DND-41 (cell line): ENCODE measurements at regions not wholly inside any gene's neighbourhood (a gene's known extent, or its start where the extent isn't known, plus 50 kb on each side); places are given as distances from the start of the nearest gene placed in this dataset.

Source experiments
- ATAC-seq: fragments of 200-7000 bp; cut with Tn5 transposase; 3 replicates; pipeline ENCODE4 v1.9.1; 2021; ENCODE audit warnings: low read depth; ENCODE audit not compliant: insufficient read depth
- DNase-seq: peaks from one replicate; pipeline ENCODE4 v3.0.0-alpha.2; 2020
- H2AFZ ChIP-seq: 2 replicates; pipeline ENCODE4 v1.6.0; 2012; ENCODE audit warnings: low read depth, low read length
- H3K27ac ChIP-seq: 2 replicates; pipeline ENCODE4 v1.5.1; 2012; ENCODE audit warnings: low read length, inconsistent platforms
- H3K27me3 ChIP-seq: fragments of 200-600 bp; sonication (generic); 2 replicates; pipeline ENCODE4 v1.6.0; 2012; ENCODE audit warnings: low read length, mild to moderate bottlenecking, inconsistent platforms; ENCODE audit not compliant: insufficient read depth, poor library complexity
- H3K36me3 ChIP-seq: 2 replicates; pipeline ENCODE4 v1.5.1; 2012; ENCODE audit warnings: low read length, inconsistent platforms; ENCODE audit not compliant: insufficient read depth
- H3K4me1 ChIP-seq: 2 replicates; pipeline ENCODE4 v1.5.1; 2012; ENCODE audit warnings: mild to moderate bottlenecking, low read length; ENCODE audit not compliant: insufficient read depth
- H3K4me2 ChIP-seq: 2 replicates; pipeline ENCODE4 v1.6.0; 2012; ENCODE audit warnings: mild to moderate bottlenecking, moderate library complexity, low read length, inconsistent platforms; ENCODE audit not compliant: insufficient read depth
- H3K4me3 ChIP-seq, 2 experiments: fragments of 200-600 bp in 1 of 2; shearing (Covaris generic) in 1 of 2; 2 replicates each; pipeline ENCODE4 v1.5.1; 2012 to 2016; ENCODE audit warnings: inconsistent platforms in 2 of 2, low read length in 2 of 2, mild to moderate bottlenecking in 2 of 2, low read depth in 1 of 2, moderate library complexity in 1 of 2
- H3K79me2 ChIP-seq: 2 replicates; pipeline ENCODE4 v1.6.0; 2012; ENCODE audit warnings: low read length, inconsistent platforms; ENCODE audit not compliant: insufficient read depth
- H3K9ac ChIP-seq: 2 replicates; pipeline ENCODE4 v1.6.0; 2012; ENCODE audit warnings: low read depth, mild to moderate bottlenecking, inconsistent platforms, low read length, moderate library complexity
- H3K9me3 ChIP-seq: 2 replicates; pipeline ENCODE4 v1.5.1; 2012; ENCODE audit warnings: low read length, moderate library complexity, mild to moderate bottlenecking, inconsistent platforms; ENCODE audit not compliant: insufficient read depth, severe bottlenecking
- H4K20me1 ChIP-seq: 2 replicates; pipeline ENCODE4 v1.6.0; 2012; ENCODE audit warnings: low read length; ENCODE audit not compliant: insufficient read depth
- CTCF ChIP-seq: IDR thresholded peaks from 2 replicates; pipeline ENCODE4 v1.5.1; 2012; ENCODE audit warnings: borderline replicate concordance, low read length, moderate library complexity, mild to moderate bottlenecking; ENCODE audit not compliant: poor library complexity, severe bottlenecking; ENCODE audit errors: extremely low read depth
- EZH2 ChIP-seq: IDR thresholded peaks from 3 replicates; pipeline ENCODE4 v1.6.1; 2012; ENCODE audit warnings: borderline replicate concordance, low read depth, mild to moderate bottlenecking, moderate library complexity, low read length, inconsistent platforms; ENCODE audit not compliant: severe bottlenecking

DNA sequence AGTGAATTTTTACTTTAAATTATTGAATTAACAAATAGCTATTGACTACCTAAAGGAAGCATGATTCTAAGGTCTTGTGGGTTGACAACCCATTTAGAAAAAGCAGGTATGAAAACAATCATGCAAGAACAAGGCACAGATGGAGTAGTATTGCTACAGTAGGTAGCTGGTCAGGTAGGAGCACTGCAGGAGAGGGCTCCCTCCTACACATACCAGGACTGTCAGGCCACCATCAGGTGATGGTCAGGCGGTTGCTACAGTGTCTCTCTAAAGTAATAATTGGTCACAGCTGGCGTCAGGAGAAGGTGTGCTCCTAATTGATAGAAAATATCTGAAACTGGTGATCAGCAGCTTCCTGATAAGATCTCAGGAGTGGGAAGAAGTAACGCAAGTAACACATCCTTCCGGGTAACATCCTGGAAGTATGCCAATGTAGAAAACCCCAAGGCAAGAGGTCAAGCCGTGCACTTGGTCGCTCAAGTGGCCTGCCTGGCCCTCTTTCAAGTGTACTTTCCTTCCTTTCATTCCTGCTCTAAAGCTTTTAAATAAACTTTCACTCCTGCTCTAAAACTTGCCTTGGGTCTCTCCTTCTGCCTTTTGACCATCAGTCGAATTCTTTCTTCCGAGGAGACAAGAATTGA, 486.5 kb downstream of the TMEM114 start:
- Histone ChIP-seq H3K27ac (no peak overlapping the region), H3K27me3 (no peaks in the 10 kb centered on the region), H3K4me2 (no peak overlapping the region), H3K4me1 (no peaks in the 10 kb centered on the region), H2AFZ (no peak overlapping the region), H4K20me1 (no peaks in the 10 kb centered on the region), H3K79me2 (no peaks in the 10 kb centered on the region), H3K36me3 (no peaks in the 10 kb centered on the region), H3K9me3 (no peaks in the 10 kb centered on the region), H3K4me3 (no peak overlapping the region), H3K9ac (no peak overlapping the region)
- ATAC-seq (no peak), DNase-seq (no peak)
- no peak for TF ChIP-seq EZH2
- no peak for TF ChIP-seq CTCF

DNA sequence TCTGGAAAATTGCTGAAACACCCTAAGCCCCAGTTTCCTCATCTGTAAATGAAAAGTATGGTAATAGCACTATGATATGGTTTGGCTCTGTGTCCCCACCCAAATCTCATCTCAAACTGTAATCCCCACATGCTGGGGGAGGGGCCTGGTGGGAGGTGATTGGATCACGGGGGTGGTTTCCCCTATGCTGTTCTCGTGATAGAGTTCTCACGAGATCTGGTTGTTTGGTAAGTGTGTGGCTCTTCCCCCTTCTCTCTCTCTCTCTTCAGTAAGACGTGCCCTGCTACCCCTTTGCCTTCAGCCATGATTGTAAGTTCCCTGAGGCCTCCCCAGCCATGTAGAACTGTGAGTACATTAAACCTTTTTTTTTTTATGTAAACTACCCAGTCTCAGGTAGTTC, 490.7 kb downstream of the TMEM114 start:
- Histone ChIP-seq H3K4me2 (no peak overlapping the region), H3K36me3 (no peaks in the 10 kb centered on the region), H3K9me3 (no peaks in the 10 kb centered on the region), H3K4me3 (no peak overlapping the region), H3K27ac (no peak overlapping the region), H2AFZ (no peak overlapping the region), H4K20me1 (no peaks in the 10 kb centered on the region), H3K79me2 (no peaks in the 10 kb centered on the region), H3K27me3 (no peaks in the 10 kb centered on the region), H3K9ac (no peak overlapping the region), H3K4me1 (no peaks in the 10 kb centered on the region)
- DNase-seq: no peak
- TF ChIP-seq EZH2 (no peak), CTCF (no peak)
- no peak for ATAC-seq

GRCh38 chr16:8098947-8099512, 491.3 kb downstream of the TMEM114 start:
- H3K9ac ChIP-seq: no peak overlapping the region
- no peaks in the 10 kb centered on the region for H4K20me1 ChIP-seq
- H3K4me2 ChIP-seq: no peak overlapping the region
- H2AFZ ChIP-seq: no peak overlapping the region
- ATAC-seq (no peak), DNase-seq (no peak)
- no peaks in the 10 kb centered on the region for H3K36me3 ChIP-seq
- no peak overlapping the region for H3K27ac ChIP-seq
- H3K4me3 ChIP-seq: no peak overlapping the region
- TF ChIP-seq EZH2 (no peak), CTCF (no peak)
- no peaks in the 10 kb centered on the region for H3K4me1 ChIP-seq
- H3K79me2 ChIP-seq: no peaks in the 10 kb centered on the region
- H3K9me3 ChIP-seq: no peaks in the 10 kb centered on the region
- H3K27me3 ChIP-seq: no peaks in the 10 kb centered on the region

DNA sequence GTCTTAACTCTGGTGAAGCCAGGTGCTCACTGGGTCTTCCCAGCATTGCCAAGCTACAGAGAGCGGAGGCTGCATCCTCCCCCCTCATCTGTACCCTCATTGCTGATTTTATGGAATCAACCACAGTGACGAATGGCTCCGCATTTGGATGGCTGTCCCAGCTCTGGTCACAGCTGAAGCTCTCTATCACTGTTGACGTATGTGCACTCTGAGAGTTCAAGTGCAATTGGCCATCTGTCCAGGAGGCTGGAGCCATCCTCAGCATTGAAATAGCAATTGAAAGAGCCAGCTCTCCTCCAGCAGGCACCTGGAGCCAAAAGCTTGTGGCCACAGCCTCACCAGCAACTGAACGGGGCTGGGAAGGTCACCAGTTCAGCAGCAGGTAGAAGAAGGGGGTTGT, 494.1 kb downstream of the TMEM114 start:
- ATAC-seq (no peak), DNase-seq (no peak)
- no peak overlapping the region for H2AFZ ChIP-seq
- no peak overlapping the region for H3K4me3 ChIP-seq
- no peaks in the 10 kb centered on the region for H3K36me3 ChIP-seq
- no peaks in the 10 kb centered on the region for H4K20me1 ChIP-seq
- no peak overlapping the region for H3K9ac ChIP-seq
- H3K4me1 ChIP-seq: no peaks in the 10 kb centered on the region
- H3K9me3 ChIP-seq: no peaks in the 10 kb centered on the region
- H3K4me2 ChIP-seq: no peak overlapping the region
- TF ChIP-seq EZH2 (no peak), CTCF (no peak)
- no peaks in the 10 kb centered on the region for H3K27me3 ChIP-seq
- H3K79me2 ChIP-seq: no peaks in the 10 kb centered on the region
- H3K27ac ChIP-seq: no peak overlapping the region
